ENCODE measurements at regions not wholly inside any gene's neighbourhood (a gene's known extent, or its start where the extent isn't known, plus 50 kb on each side); places are given as distances from the start of the nearest gene placed in this dataset.

- no peak for TF ChIP-seq EZH2 (IDR thresholded peaks at IDR 0.05; ENCODE audit: insufficient read depth, poor library complexity, severe bottlenecking)
- no peak for TF ChIP-seq EZH2phosphoT487 (IDR thresholded peaks at IDR 0.05; ENCODE audit: insufficient read depth, low read depth)
Measured at GRCh38 chr4:52535793-52536192, 123.3 kb downstream of the USP46 start.

Data from GM23248 (cell line).